SK-N-SH (cell line): ENCODE measurements at regions not wholly inside any gene's neighbourhood (a gene's known extent, or its start where the extent isn't known, plus 50 kb on each side); places are given as distances from the start of the nearest gene placed in this dataset.

ENCODE experiments used
- CTCF ChIA-PET: fragments of 300-600, 350-600 bp; formaldehyde crosslinking; extraction: SDS; loops from one replicate; lab custom pipeline; 2021; lab: Yijun Ruan, JAX
- POLR2A ChIA-PET: fragments of 350-600 bp; sonication (Branson Sonifier 250); formaldehyde crosslinking; extraction: SDS; loops from one replicate; lab custom pipeline; 2020; ENCODE audit warnings: antibody characterized with exemption, inconsistent platforms; lab: Yijun Ruan, JAX
- DNase-seq: peaks from one replicate; pipeline ENCODE4 v3.0.0; 2012
- H2AFZ ChIP-seq: fragments of 200-600 bp; sonication (generic); 2 replicates; pipeline ENCODE4 v1.8.1; 2016; ENCODE audit warnings: antibody characterized with exemption, mild to moderate bottlenecking, low read depth
- H3F3A ChIP-seq: fragments of 200-600 bp; sonication (generic); replicated peaks from 2 replicates; pipeline ENCODE3; 2016; ENCODE audit warnings: antibody characterized with exemption, mild to moderate bottlenecking; ENCODE audit not compliant: insufficient read depth
- H3K27ac ChIP-seq, 2 experiments: fragments of 200-500 bp in 1 of 2; fragments of 200-600 bp in 1 of 2; sonication (Bioruptor generic) in 1 of 2; sonication (generic), shearing (Covaris generic) in 1 of 2; 2 replicates each; pipeline versions ENCODE4 v1.5.1 to v1.6.1; 2014 to 2016; ENCODE audit warnings: low read depth in 2 of 2, inconsistent platforms in 1 of 2, low read length in 1 of 2, mild to moderate bottlenecking in 1 of 2, mixed read lengths in 1 of 2
- H3K27me3 ChIP-seq: fragments of 200-600 bp; sonication (generic), shearing (Covaris generic); 2 replicates; pipeline ENCODE4 v1.6.1; 2016; ENCODE audit warnings: mixed run types; ENCODE audit not compliant: insufficient read depth
- H3K36me3 ChIP-seq, 2 experiments: fragments of 200-500 bp in 1 of 2; fragments of 200-600 bp in 1 of 2; sonication (Bioruptor generic) in 1 of 2; sonication (generic) in 1 of 2; replicated peaks in 1 of 2; 2 replicates each; pipeline versions ENCODE3 to v1.5.1; 2014 to 2016; ENCODE audit warnings: low read length in 1 of 2, mild to moderate bottlenecking in 1 of 2; ENCODE audit not compliant: insufficient read depth in 2 of 2, control insufficient read depth in 1 of 2
- H3K4me1 ChIP-seq, 2 experiments: fragments of 200-500 bp in 1 of 2; fragments of 200-600 bp in 1 of 2; sonication (Bioruptor generic) in 1 of 2; sonication (generic), shearing (Covaris generic) in 1 of 2; 2 replicates each; pipeline versions ENCODE4 v1.5.1 to v1.6.1; 2014 to 2016; ENCODE audit warnings: low read depth in 1 of 2, low read length in 1 of 2, mixed run types in 1 of 2; ENCODE audit not compliant: insufficient read depth in 2 of 2, control insufficient read depth in 1 of 2
- H3K4me2 ChIP-seq: fragments of 200-600 bp; sonication (generic), shearing (Covaris generic); 2 replicates; pipeline ENCODE4 v1.6.1; 2017; ENCODE audit warnings: mixed run types
- H3K4me3 ChIP-seq, 2 experiments: fragments of 200-500 bp in 1 of 2; fragments of 200-600 bp in 1 of 2; sonication (Bioruptor generic) in 1 of 2; sonication (generic), shearing (Covaris generic) in 1 of 2; 2 replicates each; pipeline versions ENCODE4 v1.5.1 to v1.8.1; 2014 to 2016; ENCODE audit warnings: low read depth in 2 of 2, inconsistent platforms in 1 of 2, low read length in 1 of 2, mild to moderate bottlenecking in 1 of 2, mixed read lengths in 1 of 2, moderate library complexity in 1 of 2
- H3K79me2 ChIP-seq: fragments of 200-600 bp; sonication (generic); 2 replicates; pipeline ENCODE4 v1.8.1; 2017; ENCODE audit warnings: mild to moderate bottlenecking; ENCODE audit not compliant: insufficient read depth
- H3K9ac ChIP-seq: fragments of 200-600 bp; sonication (generic); 2 replicates; pipeline ENCODE4 v1.6.1; 2017; ENCODE audit warnings: mixed run types
- H3K9me2 ChIP-seq: fragments of 200-600 bp; sonication (generic); 2 replicates; pipeline ENCODE4 v1.6.1; 2017; ENCODE audit warnings: mixed run types
- H3K9me3 ChIP-seq: fragments of 200-600 bp; sonication (generic); 2 replicates; pipeline ENCODE4 v1.6.1; 2017; ENCODE audit warnings: mixed run types, mild to moderate bottlenecking, moderate library complexity
- H4K20me1 ChIP-seq: fragments of 200-600 bp; sonication (generic); 2 replicates; pipeline ENCODE4 v1.6.1; 2017; ENCODE audit warnings: mild to moderate bottlenecking, mixed run types; ENCODE audit not compliant: insufficient read depth
- ELF1 ChIP-seq: IDR thresholded peaks from 2 replicates; pipeline ENCODE4 v1.4.0; 2012
- FOSL2 ChIP-seq: IDR thresholded peaks from 2 replicates; pipeline ENCODE4 v1.4.0; 2012; ENCODE audit warnings: low read depth, mild to moderate bottlenecking, moderate library complexity, borderline replicate concordance
- FOXJ3 ChIP-seq: sonication (generic); formaldehyde crosslinking; IDR thresholded peaks from 2 replicates; pipeline ENCODE4 v1.5.1; 2020; ENCODE audit warnings: mild to moderate bottlenecking, missing genetic modification reagents
- GATA2 ChIP-seq: sonication (generic); formaldehyde crosslinking; IDR thresholded peaks from 2 replicates; pipeline ENCODE4 v1.5.0; 2020; ENCODE audit warnings: mild to moderate bottlenecking, missing genetic modification reagents
- MXI1 ChIP-seq: IDR thresholded peaks from 2 replicates; pipeline ENCODE4 v1.6.1; 2012; ENCODE audit warnings: mild to moderate bottlenecking, low read depth, low read length, improper control_type of control experiment
- NFIC ChIP-seq: IDR thresholded peaks from 2 replicates; pipeline ENCODE4 v1.4.0; 2012; ENCODE audit warnings: borderline replicate concordance
- POLR2AphosphoS5 ChIP-seq: IDR thresholded peaks from 2 replicates; pipeline ENCODE4 v1.6.1; 2012; ENCODE audit warnings: low read depth, low read length
- RAD21 ChIP-seq: IDR thresholded peaks from 2 replicates; pipeline ENCODE4 v1.6.1; 2012; ENCODE audit warnings: mild to moderate bottlenecking, low read length
- RFX5 ChIP-seq: IDR thresholded peaks from 2 replicates; pipeline ENCODE4 v1.6.1; 2012; ENCODE audit warnings: mild to moderate bottlenecking, improper control_type of control experiment, low read length
- SMC3 ChIP-seq: IDR thresholded peaks from 2 replicates; pipeline ENCODE4 v1.6.1; 2012; ENCODE audit warnings: low read depth, low read length, improper control_type of control experiment
- TCF12 ChIP-seq: IDR thresholded peaks from 2 replicates; pipeline ENCODE4 v1.4.0; 2012
- WGBS: methylation state at CpG from one replicate; pipeline ENCODE4 v1.1.6; 2017; ENCODE audit warnings: low lambda C conversion rate; 5-methylcytosine and 5-hydroxymethylcytosine counted together
- TF ChIP-seq, protein P1 (sequence below): fragments of 150-350 bp; IDR thresholded peaks from 2 replicates; pipeline ENCODE4 v1.6.1; 2016; ENCODE audit warnings: mild to moderate bottlenecking, low read depth, low read length
- TF ChIP-seq, protein P2 (sequence below): IDR thresholded peaks from 2 replicates; pipeline ENCODE4 v1.4.0; 2012; ENCODE audit warnings: low read depth, borderline replicate concordance
- TF ChIP-seq, protein P3 (sequence below): IDR thresholded peaks from 2 replicates; pipeline ENCODE4 v1.4.0; 2012; ENCODE audit warnings: low read depth, borderline replicate concordance
- TF ChIP-seq, protein P4 (sequence below): IDR thresholded peaks from 2 replicates; pipeline ENCODE4; 2012
- TF ChIP-seq, protein P5 (sequence below): fragments of 150-350 bp; IDR thresholded peaks from 2 replicates; pipeline ENCODE4 v1.6.1; 2017; ENCODE audit warnings: antibody characterized with exemption, low read length, low read depth, borderline replicate concordance

DNA sequence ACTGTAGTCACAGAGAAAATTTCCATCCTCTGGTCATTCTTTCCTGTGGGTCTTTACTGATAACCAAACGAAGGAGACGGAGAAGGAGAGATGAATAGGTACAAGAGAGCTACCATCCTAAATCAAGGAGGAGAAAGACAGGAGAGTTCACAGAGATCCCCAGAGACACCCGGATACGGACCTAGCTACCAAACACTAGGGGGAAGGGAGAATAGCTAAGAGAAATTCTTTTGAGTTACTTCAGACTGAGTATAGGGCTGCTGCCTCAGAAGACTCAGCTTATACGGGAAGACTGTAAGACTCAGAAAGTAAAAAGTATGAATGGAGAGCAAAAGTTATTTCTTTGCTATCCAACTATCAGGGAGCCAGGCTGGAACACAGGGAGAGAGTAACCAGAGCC, 572.1 kb downstream of the C4orf33 start:
- H3K4me2 ChIP-seq: no peak overlapping the region
- TF ChIP-seq NFIC (no peak), TCF12 (no peak), FOXJ3 (no peak), SMC3 (no peak)
- TF ChIP-seq, protein P1, sequence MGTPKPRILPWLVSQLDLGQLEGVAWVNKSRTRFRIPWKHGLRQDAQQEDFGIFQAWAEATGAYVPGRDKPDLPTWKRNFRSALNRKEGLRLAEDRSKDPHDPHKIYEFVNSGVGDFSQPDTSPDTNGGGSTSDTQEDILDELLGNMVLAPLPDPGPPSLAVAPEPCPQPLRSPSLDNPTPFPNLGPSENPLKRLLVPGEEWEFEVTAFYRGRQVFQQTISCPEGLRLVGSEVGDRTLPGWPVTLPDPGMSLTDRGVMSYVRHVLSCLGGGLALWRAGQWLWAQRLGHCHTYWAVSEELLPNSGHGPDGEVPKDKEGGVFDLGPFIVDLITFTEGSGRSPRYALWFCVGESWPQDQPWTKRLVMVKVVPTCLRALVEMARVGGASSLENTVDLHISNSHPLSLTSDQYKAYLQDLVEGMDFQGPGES: no peak
- H3K4me3 ChIP-seq: no peak overlapping the region
- H3K79me2 ChIP-seq: no peaks in the 10 kb centered on the region
- no peak overlapping the region for H3K9ac ChIP-seq
- no peak overlapping the region for H3K27ac ChIP-seq
- ChIA-PET POLR2A (no interaction called here), CTCF (interaction anchor here (0.7 to 1.0 kb wide), 2 partner anchors 20 to 92 kb away, joined by 3 read pairs; no protein-coding TSS in a partner anchor)
- H3K9me3 ChIP-seq: no peaks in the 10 kb centered on the region
- H4K20me1 ChIP-seq: no peaks in the 10 kb centered on the region
- no peaks in the 10 kb centered on the region for H3K4me1 ChIP-seq
- H3K36me3 ChIP-seq: no peaks in the 10 kb centered on the region
- no peak overlapping the region for H2AFZ ChIP-seq
- no peak for DNase-seq
- WGBS: 34% methylated on average over 5 of the region's 5 CpGs
- H3F3A ChIP-seq: no peaks in the 10 kb centered on the region
- no peaks in the 10 kb centered on the region for H3K9me2 ChIP-seq
- no peaks in the 10 kb centered on the region for H3K27me3 ChIP-seq

DNA sequence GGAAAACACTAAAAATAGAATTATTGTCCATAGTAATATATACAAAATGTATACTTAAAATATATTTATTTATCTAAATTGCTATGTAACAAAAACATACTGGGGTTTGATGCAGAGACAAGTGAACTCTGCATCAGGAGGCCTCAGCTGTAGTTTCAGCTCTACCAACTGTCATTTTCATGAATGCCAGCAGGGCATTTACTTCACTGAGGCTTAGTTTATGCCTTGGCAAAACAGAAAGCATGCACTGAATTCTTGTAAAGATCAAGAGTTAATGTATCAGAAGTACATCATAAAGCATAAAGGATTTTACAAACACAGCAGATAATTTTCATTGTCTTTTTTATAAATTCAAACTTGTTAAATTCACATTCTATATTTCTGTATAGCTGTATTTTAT, 577.0 kb downstream of the C4orf33 start:
- no peak overlapping the region for H3K4me3 ChIP-seq
- TF ChIP-seq, protein P2, sequence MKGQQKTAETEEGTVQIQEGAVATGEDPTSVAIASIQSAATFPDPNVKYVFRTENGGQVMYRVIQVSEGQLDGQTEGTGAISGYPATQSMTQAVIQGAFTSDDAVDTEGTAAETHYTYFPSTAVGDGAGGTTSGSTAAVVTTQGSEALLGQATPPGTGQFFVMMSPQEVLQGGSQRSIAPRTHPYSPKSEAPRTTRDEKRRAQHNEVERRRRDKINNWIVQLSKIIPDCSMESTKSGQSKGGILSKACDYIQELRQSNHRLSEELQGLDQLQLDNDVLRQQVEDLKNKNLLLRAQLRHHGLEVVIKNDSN: no peak
- TF ChIP-seq FOSL2 (no peak), POLR2AphosphoS5 (no peak), RAD21 (no peak), GATA2 (CRISPR knock-in tag) (no peak), ELF1 (no peak), MXI1 (no peak), RFX5 (no peak), NFIC (no peak), FOXJ3 (no peak)
- TF ChIP-seq, protein P3, sequence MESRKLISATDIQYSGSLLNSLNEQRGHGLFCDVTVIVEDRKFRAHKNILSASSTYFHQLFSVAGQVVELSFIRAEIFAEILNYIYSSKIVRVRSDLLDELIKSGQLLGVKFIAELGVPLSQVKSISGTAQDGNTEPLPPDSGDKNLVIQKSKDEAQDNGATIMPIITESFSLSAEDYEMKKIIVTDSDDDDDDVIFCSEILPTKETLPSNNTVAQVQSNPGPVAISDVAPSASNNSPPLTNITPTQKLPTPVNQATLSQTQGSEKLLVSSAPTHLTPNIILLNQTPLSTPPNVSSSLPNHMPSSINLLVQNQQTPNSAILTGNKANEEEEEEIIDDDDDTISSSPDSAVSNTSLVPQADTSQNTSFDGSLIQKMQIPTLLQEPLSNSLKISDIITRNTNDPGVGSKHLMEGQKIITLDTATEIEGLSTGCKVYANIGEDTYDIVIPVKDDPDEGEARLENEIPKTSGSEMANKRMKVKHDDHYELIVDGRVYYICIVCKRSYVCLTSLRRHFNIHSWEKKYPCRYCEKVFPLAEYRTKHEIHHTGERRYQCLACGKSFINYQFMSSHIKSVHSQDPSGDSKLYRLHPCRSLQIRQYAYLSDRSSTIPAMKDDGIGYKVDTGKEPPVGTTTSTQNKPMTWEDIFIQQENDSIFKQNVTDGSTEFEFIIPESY: no peak
- TF ChIP-seq, protein P4, sequence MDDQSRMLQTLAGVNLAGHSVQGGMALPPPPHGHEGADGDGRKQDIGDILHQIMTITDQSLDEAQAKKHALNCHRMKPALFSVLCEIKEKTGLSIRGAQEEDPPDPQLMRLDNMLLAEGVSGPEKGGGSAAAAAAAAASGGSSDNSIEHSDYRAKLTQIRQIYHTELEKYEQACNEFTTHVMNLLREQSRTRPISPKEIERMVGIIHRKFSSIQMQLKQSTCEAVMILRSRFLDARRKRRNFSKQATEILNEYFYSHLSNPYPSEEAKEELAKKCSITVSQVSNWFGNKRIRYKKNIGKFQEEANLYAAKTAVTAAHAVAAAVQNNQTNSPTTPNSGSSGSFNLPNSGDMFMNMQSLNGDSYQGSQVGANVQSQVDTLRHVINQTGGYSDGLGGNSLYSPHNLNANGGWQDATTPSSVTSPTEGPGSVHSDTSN: no peak
- TF ChIP-seq, protein P5, sequence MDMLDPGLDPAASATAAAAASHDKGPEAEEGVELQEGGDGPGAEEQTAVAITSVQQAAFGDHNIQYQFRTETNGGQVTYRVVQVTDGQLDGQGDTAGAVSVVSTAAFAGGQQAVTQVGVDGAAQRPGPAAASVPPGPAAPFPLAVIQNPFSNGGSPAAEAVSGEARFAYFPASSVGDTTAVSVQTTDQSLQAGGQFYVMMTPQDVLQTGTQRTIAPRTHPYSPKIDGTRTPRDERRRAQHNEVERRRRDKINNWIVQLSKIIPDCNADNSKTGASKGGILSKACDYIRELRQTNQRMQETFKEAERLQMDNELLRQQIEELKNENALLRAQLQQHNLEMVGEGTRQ: no peak
- H3K4me1 ChIP-seq: no peaks in the 10 kb centered on the region
- H3F3A ChIP-seq: no peaks in the 10 kb centered on the region
- H3K27me3 ChIP-seq: no peaks in the 10 kb centered on the region
- no peak overlapping the region for H3K27ac ChIP-seq
- no peak overlapping the region for H2AFZ ChIP-seq
- no peak for DNase-seq
- no peaks in the 10 kb centered on the region for H3K9me2 ChIP-seq
- POLR2A ChIA-PET: no interaction called here
- no peaks in the 10 kb centered on the region for H3K36me3 ChIP-seq
- no peak overlapping the region for H3K9ac ChIP-seq
- CTCF ChIA-PET: interaction anchor here (0.8 to 1.0 kb wide), 2 partner anchors 16 to 17 kb away, joined by 3 read pairs; no protein-coding TSS in a partner anchor
- no peaks in the 10 kb centered on the region for H3K79me2 ChIP-seq
- H3K9me3 ChIP-seq: no peaks in the 10 kb centered on the region
- H3K4me2 ChIP-seq: no peak overlapping the region
- H4K20me1 ChIP-seq: no peaks in the 10 kb centered on the region
